GM12878 (cell line): ENCODE measurements at regions not wholly inside any gene's neighbourhood (a gene's known extent, or its start where the extent isn't known, plus 50 kb on each side); places are given as distances from the start of the nearest gene placed in this dataset.

ENCODE experiments used
- ATAC-seq: fragments of 200-7000 bp; cut with Tn5 transposase; 3 replicates; pipeline ENCODE4 v1.9.1; 2020; ENCODE audit warnings: mild to moderate bottlenecking, moderate library complexity
- BruUV-seq: library from RNA; stranded (reverse); fragments of 400-500 nt; replicated peaks from 2 replicates; lab custom pipeline; 2021; lab: Mats Ljungman, UMichigan
- CTCF ChIA-PET: fragments of 300-600 bp; sonication (Branson Sonifier 250); formaldehyde crosslinking; extraction: SDS; loops from one replicate; lab custom pipeline; 2021; ENCODE audit warnings: inconsistent platforms; lab: Yijun Ruan, JAX
- POLR2A ChIA-PET: fragments of 350-600 bp; formaldehyde crosslinking; extraction: SDS; loops from one replicate; lab custom pipeline; 2021; ENCODE audit warnings: inconsistent platforms; lab: Charles Lee
- RAD21 ChIA-PET: fragments of 300-600 bp; sonication (Branson Sonifier 250); formaldehyde crosslinking; loops from one replicate; lab custom pipeline; 2023; ENCODE audit warnings: antibody characterized with exemption; ENCODE audit not compliant: unreplicated experiment; lab: Charles Lee
- SMC1A ChIA-PET: fragments of 300-600 bp; sonication (Branson Sonifier 250); formaldehyde crosslinking; loops from one replicate; lab custom pipeline; 2023; ENCODE audit not compliant: unreplicated experiment, uncharacterized antibody; lab: Charles Lee
- DNase-seq: peaks from one replicate; pipeline ENCODE4 v3.0.0-alpha.2; 2011; ENCODE audit warnings: low read depth, low spot score
- FAIRE-seq: peaks from 3 replicates; lab custom pipeline; 2011; peaks lifted over from hg19 to GRCh38; lab: Jason Lieb, UNC
- H2AFZ ChIP-seq: 2 replicates; pipeline ENCODE4 v1.6.0; 2011; ENCODE audit warnings: low read depth, low read length, control low read depth; ENCODE audit not compliant: control insufficient read depth
- H3K27ac ChIP-seq: 2 replicates; pipeline ENCODE4 v1.5.1; 2011; ENCODE audit warnings: control low read depth; ENCODE audit not compliant: control insufficient read depth, insufficient read depth
- H3K27me3 ChIP-seq, 2 experiments: replicated peaks in 1 of 2; 2 replicates each; pipeline versions ENCODE4 v1.6.0 to v1.6.1; 2011; ENCODE audit warnings: low read length in 1 of 2; ENCODE audit not compliant: control insufficient read depth in 2 of 2, insufficient read depth in 2 of 2
- H3K36me3 ChIP-seq, 2 experiments: 2 replicates each; pipeline ENCODE4 v1.5.1; 2011; ENCODE audit warnings: low read length in 1 of 2; ENCODE audit not compliant: control insufficient read depth in 2 of 2, insufficient read depth in 2 of 2
- H3K4me1 ChIP-seq: 2 replicates; pipeline ENCODE4 v1.6.1; 2011; ENCODE audit warnings: mild to moderate bottlenecking, low read length, moderate library complexity, mixed read lengths; ENCODE audit not compliant: control insufficient read depth, insufficient read depth
- H3K4me2 ChIP-seq: 2 replicates; pipeline ENCODE4 v1.6.0; 2011; ENCODE audit warnings: control low read depth; ENCODE audit not compliant: control insufficient read depth, insufficient read depth
- H3K4me3 ChIP-seq: fragments of 200-600 bp; sonication (generic); 2 replicates; pipeline ENCODE4 v1.5.1; 2016
- H3K79me2 ChIP-seq: 2 replicates; pipeline ENCODE4 v1.6.0; 2011; ENCODE audit warnings: low read length; ENCODE audit not compliant: control insufficient read depth, insufficient read depth
- H3K9ac ChIP-seq: 2 replicates; pipeline ENCODE4 v1.8.0; 2011; ENCODE audit warnings: low read length, control low read depth, mixed read lengths; ENCODE audit not compliant: control insufficient read depth, insufficient read depth
- H3K9me3 ChIP-seq: replicated peaks from 3 replicates; pipeline ENCODE4 v1.5.1; 2011; ENCODE audit warnings: mild to moderate bottlenecking, low read length; ENCODE audit not compliant: control insufficient read depth, insufficient read depth
- H4K20me1 ChIP-seq: 2 replicates; pipeline ENCODE4 v1.6.0; 2011; ENCODE audit not compliant: control insufficient read depth, insufficient read depth
- ASH2L ChIP-seq: fragments of 300-600, 200-600 bp; sonication (generic); IDR thresholded peaks from 2 replicates; pipeline ENCODE4 v1.6.1; 2017; ENCODE audit warnings: low read depth, mild to moderate bottlenecking, borderline replicate concordance
- BCLAF1 ChIP-seq: fragments of 450-650 bp; IDR thresholded peaks from 2 replicates; pipeline ENCODE4 v1.6.1; 2017; ENCODE audit warnings: antibody characterized with exemption, mild to moderate bottlenecking, moderate library complexity
- CBFB ChIP-seq: IDR thresholded peaks from 2 replicates; pipeline ENCODE4 v1.6.1; 2016; ENCODE audit warnings: antibody characterized with exemption, low read depth
- CBX5 ChIP-seq: sonication (generic); IDR thresholded peaks from 2 replicates; pipeline ENCODE4 v1.6.1; 2016; ENCODE audit warnings: low read depth, moderate library complexity, mild to moderate bottlenecking, inconsistent platforms
- CEBPZ ChIP-seq: fragments of 150-350 bp; IDR thresholded peaks from 2 replicates; pipeline ENCODE4 v1.6.1; 2016; ENCODE audit warnings: low read depth, low read length
- HDAC6 ChIP-seq: fragments of 200-600 bp; sonication (generic); IDR thresholded peaks from one replicate; pipeline ENCODE4 v1.8.0; 2017; ENCODE audit warnings: antibody characterized with exemption; ENCODE audit not compliant: unreplicated experiment
- IRF3 ChIP-seq: fragments of 450-650 bp; IDR thresholded peaks from 2 replicates; pipeline ENCODE4 v1.6.1; 2014; ENCODE audit warnings: mild to moderate bottlenecking
- NFYB ChIP-seq: IDR thresholded peaks from 2 replicates; pipeline ENCODE4 v1.6.1; 2011; ENCODE audit warnings: low read depth, mild to moderate bottlenecking, low read length, improper control_type of control experiment, moderate library complexity; ENCODE audit not compliant: insufficient read depth
- PML ChIP-seq: IDR thresholded peaks from 2 replicates; pipeline ENCODE4 v1.6.1; 2012; ENCODE audit warnings: low read length, inconsistent platforms
- SREBF1 ChIP-seq: IDR thresholded peaks from 2 replicates; pipeline ENCODE4 v1.6.1; 2012; ENCODE audit warnings: mild to moderate bottlenecking, low read length
- TCF3 ChIP-seq: IDR thresholded peaks from 2 replicates; pipeline ENCODE4 v1.6.1; 2012; ENCODE audit warnings: low read depth, mild to moderate bottlenecking, low read length, borderline replicate concordance; ENCODE audit not compliant: insufficient read depth
- ZNF274 ChIP-seq: IDR thresholded peaks from one replicate; pipeline ENCODE4 v1.8.0; 2011; ENCODE audit not compliant: insufficient read length, insufficient read depth
- ZNF687 ChIP-seq: fragments of 450-650 bp; IDR thresholded peaks from 2 replicates; pipeline ENCODE4 v1.6.1; 2017; ENCODE audit warnings: mild to moderate bottlenecking, moderate library complexity
- WGBS: methylation state at CpG from one replicate; pipeline ENCODE4 v1.1.6; 2016; ENCODE audit warnings: low lambda C conversion rate; ENCODE audit not compliant: insufficient replicate concordance, insufficient coverage; ENCODE audit errors: missing lambda C conversion rate; 5-methylcytosine and 5-hydroxymethylcytosine counted together
- in situ Hi-C: fragments of 300-500 bp; cut with MboI; formaldehyde crosslinking; loops from 9 replicates; pipeline ENCODE4 v1.14.3; 2018; ENCODE audit warnings: mixed read lengths
- intact Hi-C: fragments of 100-400 bp; cut with micrococcal nuclease; formaldehyde crosslinking; loops from one replicate; pipeline ENCODE4 v1.14.2; 2022; ENCODE audit not compliant: unreplicated experiment

GRCh38 chr14:104243200-104243599 lies 104.8 kb downstream of the KIF26A start:
- intact Hi-C loops, result no loop called here
- CTCF ChIA-PET, result no interaction called here
- 0% methylated on average over 1 of the region's 1 CpG for WGBS

More at GRCh38 chr14:104243200-104243599, 104.8 kb downstream of the KIF26A start:
- H3K27ac ChIP-seq, result no peak overlapping the region
- BruUV-seq, result no TSS peak
- RAD21 ChIA-PET, result no interaction called here
- no peak overlapping the region for H3K9ac ChIP-seq
- POLR2A ChIA-PET, result no interaction called here
- H4K20me1 ChIP-seq, result no peaks in the 10 kb centered on the region
- TF ChIP-seq SREBF1 (no peak), ASH2L (no peak), ZNF274 (no peak), TCF3 (no peak), HDAC6 (no peak), CEBPZ (no peak), PML (no peak), CBFB (no peak), ZNF687 (no peak), CBX5 (no peak), NFYB (no peak), BCLAF1 (no peak), IRF3 (no peak)
- no peaks in the 10 kb centered on the region for H3K79me2 ChIP-seq
- FAIRE-seq (no peak), DNase-seq (no peak), ATAC-seq (no peak)
- no peak overlapping the region for H2AFZ ChIP-seq
- SMC1A ChIA-PET, result no interaction called here
- H3K4me3 ChIP-seq, result no peak overlapping the region
- H3K4me2 ChIP-seq, result no peak overlapping the region
- no peaks in the 10 kb centered on the region for H3K4me1 ChIP-seq
- no peaks in the 10 kb centered on the region for H3K36me3 ChIP-seq
- H3K27me3 ChIP-seq, result no peaks in the 10 kb centered on the region
- H3K9me3 ChIP-seq, result no peaks in the 10 kb centered on the region; the same call in 2 of the 3 replicates
- in situ Hi-C loops, result no loop called here
